Endodermal cell (in vitro differentiated cells): ENCODE measurements at regions not wholly inside any gene's neighbourhood (a gene's known extent, or its start where the extent isn't known, plus 50 kb on each side); places are given as distances from the start of the nearest gene placed in this dataset.

Source experiments
- DNase-seq: peaks from one replicate; pipeline ENCODE4 v3.0.0-alpha.2; 2017
- H3K27ac ChIP-seq: 2 replicates; pipeline ENCODE4 v1.5.1; 2013; ENCODE audit warnings: mild to moderate bottlenecking, low read depth, low read length, moderate library complexity
- H3K27me3 ChIP-seq: 2 replicates; pipeline ENCODE4 v1.6.1; 2013; ENCODE audit warnings: mild to moderate bottlenecking, low read length, moderate library complexity; ENCODE audit not compliant: insufficient read depth, control insufficient read depth, poor library complexity, severe bottlenecking
- H3K36me3 ChIP-seq: 2 replicates; pipeline ENCODE4 v1.7.0; 2013; ENCODE audit warnings: mild to moderate bottlenecking, low read length, moderate library complexity; ENCODE audit not compliant: control insufficient read depth, insufficient read depth
- H3K4me1 ChIP-seq: one replicate; pipeline ENCODE4 v1.7.0; 2013; ENCODE audit warnings: low read length; ENCODE audit not compliant: control insufficient read depth, insufficient read depth
- H3K4me3 ChIP-seq: 2 replicates; pipeline ENCODE4 v1.5.1; 2013; ENCODE audit warnings: mild to moderate bottlenecking, low read length, moderate library complexity
- H3K9ac ChIP-seq: 2 replicates; pipeline ENCODE4 v1.6.1; 2013; ENCODE audit warnings: mild to moderate bottlenecking, low read length, moderate library complexity; ENCODE audit not compliant: poor library complexity, severe bottlenecking; ENCODE audit errors: extremely low read depth
- H3K9me3 ChIP-seq: 2 replicates; pipeline ENCODE4 v1.6.1; 2013; ENCODE audit warnings: mild to moderate bottlenecking, low read length, moderate library complexity; ENCODE audit not compliant: control insufficient read depth
- H3K27ac Mint-ChIP-seq: 2 replicates; pipeline ENCODE4 v1.8.0; 2020; ENCODE audit warnings: mixed read lengths
- H3K27me3 Mint-ChIP-seq: 2 replicates; pipeline ENCODE4 v1.8.0; 2021; ENCODE audit warnings: mild to moderate bottlenecking, mixed read lengths; ENCODE audit not compliant: insufficient read depth
- H3K36me3 Mint-ChIP-seq: 2 replicates; pipeline ENCODE4 v1.8.0; 2020; ENCODE audit warnings: low read depth, mixed read lengths
- H3K4me1 Mint-ChIP-seq: 2 replicates; pipeline ENCODE4 v1.8.0; 2020; ENCODE audit warnings: mixed read lengths
- H3K4me3 Mint-ChIP-seq: 2 replicates; pipeline ENCODE4 v1.8.0; 2020; ENCODE audit warnings: mild to moderate bottlenecking, moderate library complexity, mixed read lengths
- H3K9me3 Mint-ChIP-seq: 2 replicates; pipeline ENCODE4 v1.8.0; 2020; ENCODE audit warnings: mild to moderate bottlenecking, mixed read lengths
- WGBS, 2 experiments: methylation state at CpG; one replicate each; pipeline versions ENCODE4 v1.1.5 to v1.1.7; 2013; ENCODE audit warnings: missing lambda C conversion rate in 2 of 2, mixed read lengths in 1 of 2; ENCODE audit not compliant: insufficient coverage in 1 of 2, insufficient read length in 1 of 2; 5-methylcytosine and 5-hydroxymethylcytosine counted together
- TF ChIP-seq, protein P1 (sequence below): fragments of 200-600 bp; sonication (generic); conservative IDR thresholded peaks from 2 replicates; pipeline ENCODE4 v1.5.0; 2021; ENCODE audit warnings: antibody characterized with exemption, mild to moderate bottlenecking

DNA sequence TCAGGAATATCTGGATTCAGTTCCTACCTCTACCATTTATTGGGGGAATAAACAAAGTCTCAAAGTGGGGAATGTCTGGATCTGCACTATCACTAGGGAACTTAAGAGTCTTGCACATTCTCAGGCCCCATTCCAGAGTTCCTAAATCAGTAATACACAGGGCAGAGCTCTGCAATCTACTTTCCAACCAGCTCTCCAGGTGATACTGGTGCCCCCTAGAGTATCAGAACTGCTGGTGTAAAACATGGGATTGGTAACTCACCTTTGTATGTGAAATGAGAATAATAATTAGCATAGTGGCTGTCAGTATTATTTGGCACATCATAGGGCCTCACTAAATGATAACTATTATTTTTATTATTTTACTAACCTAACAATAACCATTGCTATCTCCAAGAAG is 278.8 kb upstream of the IMPG1 start:
- peak; percentile 51 for DNase-seq
- H3K36me3 Mint-ChIP-seq = no peaks in the 10 kb centered on the region
- Histone ChIP-seq H3K9me3 (no peaks in the 10 kb centered on the region), H3K4me3 (no peak overlapping the region), H3K27ac (no peak overlapping the region), H3K36me3 (no peaks in the 10 kb centered on the region), H3K9ac (no peak overlapping the region), H3K27me3 (no peaks in the 10 kb centered on the region), H3K4me1 (no peaks in the 10 kb centered on the region)
- H3K27ac Mint-ChIP-seq = no peak overlapping the region
- H3K4me1 Mint-ChIP-seq = peaks cover 1% of the 10 kb centered on the region
- no peak overlapping the region for H3K4me3 Mint-ChIP-seq
- H3K27me3 Mint-ChIP-seq = no peaks in the 10 kb centered on the region
- no peaks in the 10 kb centered on the region for H3K9me3 Mint-ChIP-seq
- TF ChIP-seq, protein P1, sequence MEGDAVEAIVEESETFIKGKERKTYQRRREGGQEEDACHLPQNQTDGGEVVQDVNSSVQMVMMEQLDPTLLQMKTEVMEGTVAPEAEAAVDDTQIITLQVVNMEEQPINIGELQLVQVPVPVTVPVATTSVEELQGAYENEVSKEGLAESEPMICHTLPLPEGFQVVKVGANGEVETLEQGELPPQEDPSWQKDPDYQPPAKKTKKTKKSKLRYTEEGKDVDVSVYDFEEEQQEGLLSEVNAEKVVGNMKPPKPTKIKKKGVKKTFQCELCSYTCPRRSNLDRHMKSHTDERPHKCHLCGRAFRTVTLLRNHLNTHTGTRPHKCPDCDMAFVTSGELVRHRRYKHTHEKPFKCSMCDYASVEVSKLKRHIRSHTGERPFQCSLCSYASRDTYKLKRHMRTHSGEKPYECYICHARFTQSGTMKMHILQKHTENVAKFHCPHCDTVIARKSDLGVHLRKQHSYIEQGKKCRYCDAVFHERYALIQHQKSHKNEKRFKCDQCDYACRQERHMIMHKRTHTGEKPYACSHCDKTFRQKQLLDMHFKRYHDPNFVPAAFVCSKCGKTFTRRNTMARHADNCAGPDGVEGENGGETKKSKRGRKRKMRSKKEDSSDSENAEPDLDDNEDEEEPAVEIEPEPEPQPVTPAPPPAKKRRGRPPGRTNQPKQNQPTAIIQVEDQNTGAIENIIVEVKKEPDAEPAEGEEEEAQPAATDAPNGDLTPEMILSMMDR = peak; percentile 74

DNA sequence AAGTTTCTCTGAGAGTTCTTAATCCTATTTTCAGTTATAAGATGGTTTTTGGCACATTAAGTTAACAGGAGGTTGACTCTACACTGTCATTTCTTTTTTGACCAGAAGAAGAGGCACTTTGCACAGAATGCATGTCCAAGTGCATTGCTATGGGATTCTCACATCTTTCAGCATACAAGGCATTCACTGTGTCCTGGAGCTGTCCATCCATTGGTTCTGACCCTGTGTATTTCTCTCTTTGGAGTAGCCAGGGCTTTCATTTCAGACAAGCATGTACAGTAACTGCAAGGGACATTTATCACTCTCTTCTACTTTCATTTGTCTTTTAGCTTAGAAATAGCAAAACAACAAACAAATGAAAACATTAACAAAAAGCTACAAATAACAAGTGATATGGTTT is 275.1 kb upstream of the IMPG1 start:
- no peaks in the 10 kb centered on the region for H3K9me3 Mint-ChIP-seq
- H3K36me3 ChIP-seq = no peaks in the 10 kb centered on the region

DNA sequence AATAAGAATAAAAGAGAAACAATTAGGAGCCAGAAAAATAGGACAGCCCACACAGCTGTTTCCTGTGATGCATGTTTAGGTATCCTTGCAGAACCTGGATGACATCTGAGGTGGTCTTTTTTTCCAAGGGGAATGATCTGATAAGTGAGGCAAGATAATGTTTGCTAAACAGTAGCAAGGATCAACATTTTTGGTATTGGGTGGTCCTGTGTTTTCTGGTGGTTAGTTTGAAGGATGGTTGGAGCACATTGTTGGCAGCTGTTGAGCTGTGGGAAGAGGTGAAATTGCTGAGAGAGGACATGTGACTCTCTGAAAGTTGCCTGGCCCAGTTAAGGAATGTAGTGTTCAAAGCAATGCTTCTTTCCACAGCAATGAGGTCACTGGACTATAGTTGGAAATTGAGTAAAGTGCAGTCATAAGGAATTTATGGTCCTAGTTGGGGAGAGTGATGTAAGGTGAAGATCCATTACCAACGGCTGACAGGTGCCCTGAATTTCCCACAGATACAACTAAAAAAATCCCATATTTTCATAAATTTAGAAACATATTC is 270.2 kb upstream of the IMPG1 start:
- Mint-ChIP-seq H3K4me1 (no peaks in the 10 kb centered on the region), H3K4me3 (no peak overlapping the region), H3K9me3 (no peaks in the 10 kb centered on the region), H3K36me3 (no peaks in the 10 kb centered on the region), H3K27me3 (no peaks in the 10 kb centered on the region), H3K27ac (no peak overlapping the region)
- TF ChIP-seq, protein P1 = no peak
- Histone ChIP-seq H3K4me1 (no peaks in the 10 kb centered on the region), H3K4me3 (no peak overlapping the region), H3K9me3 (no peaks in the 10 kb centered on the region), H3K9ac (no peak overlapping the region), H3K27me3 (no peaks in the 10 kb centered on the region), H3K36me3 (no peaks in the 10 kb centered on the region), H3K27ac (no peak overlapping the region)
- no peak for DNase-seq
- WGBS, 2 experiments = no CpG with 5 or more reads among the region's 1 CpG

More for the DNA sequence above, 275.1 kb upstream of the IMPG1 start:
- Mint-ChIP-seq H3K4me1 (peaks cover 1% of the 10 kb centered on the region), H3K36me3 (no peaks in the 10 kb centered on the region), H3K27ac (no peak overlapping the region), H3K4me3 (no peak overlapping the region), H3K27me3 (no peaks in the 10 kb centered on the region)
- Histone ChIP-seq H3K9ac (no peak overlapping the region), H3K4me3 (no peak overlapping the region), H3K27me3 (no peaks in the 10 kb centered on the region), H3K4me1 (no peaks in the 10 kb centered on the region), H3K27ac (no peak overlapping the region), H3K9me3 (no peaks in the 10 kb centered on the region)
- TF ChIP-seq, protein P1 = no peak
- DNase-seq = no peak
